Ectodermal cell (in vitro differentiated cells): ENCODE measurements at regions not wholly inside any gene's neighbourhood (a gene's known extent, or its start where the extent isn't known, plus 50 kb on each side); places are given as distances from the start of the nearest gene placed in this dataset.

Experiments
- H3K27ac ChIP-seq: 2 replicates; pipeline ENCODE4 v1.7.0; 2013; ENCODE audit warnings: mild to moderate bottlenecking, low read depth, low read length; ENCODE audit not compliant: insufficient read depth, poor library complexity, severe bottlenecking
- H3K27me3 ChIP-seq: 2 replicates; pipeline ENCODE4 v1.7.0; 2013; ENCODE audit warnings: mild to moderate bottlenecking, low read length; ENCODE audit not compliant: insufficient read depth, control insufficient read depth, poor library complexity, severe bottlenecking
- H3K36me3 ChIP-seq: one replicate; pipeline ENCODE4 v1.7.0; 2013; ENCODE audit warnings: low read length; ENCODE audit not compliant: control insufficient read depth, insufficient read depth
- H3K4me1 ChIP-seq: one replicate; pipeline ENCODE4 v1.7.0; 2013; ENCODE audit warnings: low read length; ENCODE audit not compliant: control insufficient read depth, insufficient read depth
- H3K4me3 ChIP-seq: 2 replicates; pipeline ENCODE4 v1.7.0; 2013; ENCODE audit warnings: low read depth, low read length, control low read depth; ENCODE audit not compliant: insufficient read depth
- H3K9me3 ChIP-seq: 2 replicates; pipeline ENCODE4 v1.7.0; 2013; ENCODE audit warnings: mild to moderate bottlenecking, low read length, moderate library complexity; ENCODE audit not compliant: control insufficient read depth
- WGBS, 2 experiments: methylation state at CpG; one replicate each; pipeline ENCODE4 v1.1.7; 2013; ENCODE audit warnings: missing lambda C conversion rate in 2 of 2; 5-methylcytosine and 5-hydroxymethylcytosine counted together

GRCh38 chr6:147891671-147892070, 383.2 kb downstream of the SAMD5 start:
- Histone ChIP-seq H3K36me3 (no peaks in the 10 kb centered on the region), H3K4me1 (no peaks in the 10 kb centered on the region), H3K4me3 (no peak overlapping the region), H3K9me3 (no peaks in the 10 kb centered on the region), H3K27ac (no peak overlapping the region), H3K27me3 (no peaks in the 10 kb centered on the region)
- 83% methylated on average over 8 of the region's 8 CpGs for WGBS, 2 experiments

- no peaks in the 10 kb centered on the region for H3K4me1 ChIP-seq
- H3K27me3 ChIP-seq, result no peaks in the 10 kb centered on the region
- H3K27ac ChIP-seq, result no peak overlapping the region
- H3K9me3 ChIP-seq, result no peaks in the 10 kb centered on the region
- H3K36me3 ChIP-seq, result no peaks in the 10 kb centered on the region
- WGBS, 2 experiments, result 96 to 97% methylated on average over 3 of the region's 3 CpGs
- no peak overlapping the region for H3K4me3 ChIP-seq
Measured at GRCh38 chr6:147892476-147892875, 384.0 kb downstream of the SAMD5 start.

GRCh38 chr6:147895272-147895671, 386.8 kb downstream of the SAMD5 start:
- 81 to 94% methylated on average over 4 of the region's 4 CpGs for WGBS, 2 experiments
- Histone ChIP-seq H3K4me1 (no peaks in the 10 kb centered on the region), H3K4me3 (no peak overlapping the region), H3K9me3 (no peaks in the 10 kb centered on the region), H3K36me3 (no peaks in the 10 kb centered on the region), H3K27ac (no peak overlapping the region), H3K27me3 (no peaks in the 10 kb centered on the region)

GRCh38 chr6:147900247-147900830, 391.8 kb downstream of the SAMD5 start:
- H3K4me3 ChIP-seq, result no peak overlapping the region
- H3K36me3 ChIP-seq, result no peaks in the 10 kb centered on the region
- H3K27ac ChIP-seq, result no peak overlapping the region
- 87 to 88% methylated on average over 12 of the region's 12 CpGs for WGBS, 2 experiments
- H3K9me3 ChIP-seq, result no peaks in the 10 kb centered on the region
- H3K27me3 ChIP-seq, result no peaks in the 10 kb centered on the region
- no peaks in the 10 kb centered on the region for H3K4me1 ChIP-seq

DNA sequence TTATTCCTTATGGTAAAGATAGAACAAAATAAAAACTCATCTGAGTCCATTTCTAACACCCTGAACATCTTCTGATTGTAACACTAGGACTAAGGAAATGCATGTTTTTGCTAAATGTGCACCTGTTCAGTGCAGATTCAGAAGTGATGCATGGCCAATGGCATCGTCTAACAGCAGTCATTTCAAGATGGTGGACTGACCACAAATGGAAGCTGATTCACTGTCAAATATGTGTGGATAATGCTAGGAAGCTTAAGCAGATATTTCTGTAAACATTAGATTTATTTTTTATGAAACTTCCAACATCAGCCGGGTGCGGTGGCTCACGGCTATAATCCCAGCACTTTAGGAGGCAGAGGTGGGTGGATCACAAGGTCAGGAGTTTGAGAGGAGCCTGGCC, 394.8 kb downstream of the SAMD5 start:
- Histone ChIP-seq H3K36me3 (no peaks in the 10 kb centered on the region), H3K4me3 (no peak overlapping the region), H3K27me3 (no peaks in the 10 kb centered on the region), H3K27ac (no peak overlapping the region), H3K9me3 (no peaks in the 10 kb centered on the region), H3K4me1 (no peaks in the 10 kb centered on the region)
- 92 to 97% methylated on average over 4 of the region's 4 CpGs for WGBS, 2 experiments

DNA sequence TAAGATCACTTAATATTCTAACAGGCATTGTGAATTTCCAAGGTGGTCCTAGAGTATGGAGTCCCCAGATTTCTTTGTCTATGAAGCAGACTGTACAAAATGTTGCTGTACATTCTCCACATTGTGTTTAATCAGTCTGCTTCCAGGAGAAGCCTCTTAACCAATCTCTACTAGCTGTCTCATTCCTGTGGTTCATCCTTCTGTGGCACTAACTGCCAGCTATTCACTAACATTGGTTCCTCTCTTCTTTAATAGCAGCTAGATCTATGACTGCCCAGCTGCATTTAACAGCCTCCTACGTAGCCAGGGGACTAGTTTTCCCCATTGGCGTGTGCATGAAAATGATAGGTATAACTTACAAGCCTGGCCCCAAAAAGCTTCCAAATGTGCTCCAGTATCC, 395.4 kb downstream of the SAMD5 start:
- no peak overlapping the region for H3K27ac ChIP-seq
- H3K27me3 ChIP-seq, result no peaks in the 10 kb centered on the region
- H3K4me3 ChIP-seq, result no peak overlapping the region
- no peaks in the 10 kb centered on the region for H3K4me1 ChIP-seq
- H3K9me3 ChIP-seq, result no peaks in the 10 kb centered on the region
- no peaks in the 10 kb centered on the region for H3K36me3 ChIP-seq
- WGBS, 2 experiments, result 96 to 100% methylated on average over 2 of the region's 2 CpGs

DNA sequence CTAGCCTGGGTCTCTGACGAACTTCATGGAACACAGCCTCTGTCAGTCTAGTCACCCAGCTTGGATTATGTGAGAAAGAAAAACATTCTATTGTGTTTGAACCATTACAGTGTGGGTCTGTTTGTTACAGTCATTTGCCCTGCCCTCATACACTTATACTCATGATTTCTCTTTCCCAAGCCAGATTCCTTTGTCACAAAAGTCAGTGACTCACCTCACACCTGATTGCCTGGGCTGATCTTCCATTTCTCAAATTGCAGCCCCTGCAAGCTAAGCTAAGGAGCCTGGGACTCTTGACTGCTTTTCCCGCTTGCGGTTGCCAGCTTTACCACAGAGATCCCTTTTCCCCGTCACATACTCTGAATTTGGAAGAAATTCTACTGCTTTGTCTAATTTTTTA, 395.9 kb downstream of the SAMD5 start:
- no peaks in the 10 kb centered on the region for H3K4me1 ChIP-seq
- no peaks in the 10 kb centered on the region for H3K36me3 ChIP-seq
- no peaks in the 10 kb centered on the region for H3K27me3 ChIP-seq
- H3K4me3 ChIP-seq, result no peak overlapping the region
- no peak overlapping the region for H3K27ac ChIP-seq
- WGBS, 2 experiments, result 90% methylated on average over 3 to 4 of the region's 4 CpGs
- no peaks in the 10 kb centered on the region for H3K9me3 ChIP-seq

DNA sequence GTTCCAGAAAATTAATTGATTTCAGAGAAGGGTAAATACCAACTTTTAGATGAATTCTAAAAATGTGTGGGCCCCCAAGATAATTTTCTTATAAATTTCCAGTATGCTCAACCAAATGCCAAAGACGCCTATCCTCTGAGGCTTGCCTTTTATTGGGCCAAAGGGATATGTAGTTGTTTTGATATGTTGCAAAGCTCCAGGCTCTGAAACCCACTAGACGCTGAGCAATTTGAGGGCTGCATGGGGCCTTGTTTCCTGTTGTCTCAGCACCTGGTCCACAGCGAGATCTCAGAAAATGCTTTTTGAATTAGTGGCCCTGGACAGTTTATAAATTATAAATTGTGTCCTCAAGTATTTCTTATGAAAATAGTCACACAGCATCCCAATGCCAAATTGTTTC, 397.2 kb downstream of the SAMD5 start:
- Histone ChIP-seq H3K27ac (no peak overlapping the region), H3K4me3 (no peak overlapping the region), H3K4me1 (no peaks in the 10 kb centered on the region), H3K9me3 (no peaks in the 10 kb centered on the region), H3K36me3 (no peaks in the 10 kb centered on the region), H3K27me3 (no peaks in the 10 kb centered on the region)
- WGBS, 2 experiments, result 97 to 100% methylated on average over 2 to 3 of the region's 3 CpGs

DNA sequence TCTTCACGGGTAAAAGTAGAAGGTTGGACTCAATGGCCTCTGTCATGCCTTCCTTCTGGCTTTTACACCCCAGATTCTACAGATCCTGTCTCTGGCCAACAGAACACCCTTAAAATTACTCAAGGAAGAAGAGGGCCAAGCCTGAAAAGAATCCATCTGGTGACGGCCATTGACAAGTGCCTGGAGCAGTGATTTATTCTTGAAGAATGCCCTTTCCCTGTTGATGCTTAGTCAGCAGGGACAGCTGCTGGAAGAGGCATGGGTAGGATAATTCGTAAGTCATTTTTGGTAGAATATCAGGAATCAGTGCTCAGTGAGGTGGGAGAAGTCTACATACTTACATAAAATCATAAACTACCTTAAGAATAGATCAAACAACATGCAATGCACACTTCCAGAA, 397.9 kb downstream of the SAMD5 start:
- no peaks in the 10 kb centered on the region for H3K36me3 ChIP-seq
- H3K4me1 ChIP-seq, result no peaks in the 10 kb centered on the region
- H3K9me3 ChIP-seq, result no peaks in the 10 kb centered on the region
- no peak overlapping the region for H3K4me3 ChIP-seq
- H3K27ac ChIP-seq, result no peak overlapping the region
- WGBS, 2 experiments, result 91 to 95% methylated on average over 3 of the region's 3 CpGs
- no peaks in the 10 kb centered on the region for H3K27me3 ChIP-seq

- H3K9me3 ChIP-seq, result no peaks in the 10 kb centered on the region
- no peaks in the 10 kb centered on the region for H3K36me3 ChIP-seq
- H3K27me3 ChIP-seq, result no peaks in the 10 kb centered on the region
- H3K27ac ChIP-seq, result no peak overlapping the region
- no peaks in the 10 kb centered on the region for H3K4me1 ChIP-seq
- no peak overlapping the region for H3K4me3 ChIP-seq
- 85 to 88% methylated on average over 6 to 7 of the region's 7 CpGs for WGBS, 2 experiments
Measured at GRCh38 chr6:147909640-147910039, 401.1 kb downstream of the SAMD5 start.

DNA sequence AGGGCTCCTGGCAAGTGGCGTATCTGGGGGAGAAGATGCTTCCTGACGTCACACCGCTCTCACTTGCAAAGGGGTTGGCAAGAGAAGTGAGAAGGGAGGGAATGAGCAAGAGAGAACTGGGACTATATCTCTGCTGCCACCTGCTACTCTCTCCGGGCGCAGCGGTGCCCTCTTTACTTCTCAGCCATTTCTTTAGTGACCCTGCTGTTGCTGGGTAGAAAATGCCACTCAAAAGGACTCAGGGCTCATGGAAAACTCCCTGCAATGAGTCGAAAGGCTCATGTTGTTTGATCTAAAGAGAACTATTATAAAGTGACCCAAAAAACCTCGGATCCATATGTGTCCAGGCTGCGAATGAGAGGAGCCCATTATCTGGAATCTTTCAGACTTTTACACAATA, 401.8 kb downstream of the SAMD5 start:
- Histone ChIP-seq H3K27ac (no peak overlapping the region), H3K36me3 (no peaks in the 10 kb centered on the region), H3K27me3 (no peaks in the 10 kb centered on the region), H3K4me3 (no peak overlapping the region), H3K4me1 (no peaks in the 10 kb centered on the region), H3K9me3 (no peaks in the 10 kb centered on the region)
- WGBS, 2 experiments, result 94 to 95% methylated on average over 9 of the region's 9 CpGs
